DND-41 (cell line): ENCODE measurements at regions not wholly inside any gene's neighbourhood (a gene's known extent, or its start where the extent isn't known, plus 50 kb on each side); places are given as distances from the start of the nearest gene placed in this dataset.

Experiments used
- ATAC-seq: fragments of 200-7000 bp; cut with Tn5 transposase; 3 replicates; pipeline ENCODE4 v1.9.1; 2021; ENCODE audit warnings: low read depth; ENCODE audit not compliant: insufficient read depth
- DNase-seq: peaks from one replicate; pipeline ENCODE4 v3.0.0-alpha.2; 2020
- H2AFZ ChIP-seq: 2 replicates; pipeline ENCODE4 v1.6.0; 2012; ENCODE audit warnings: low read depth, low read length
- H3K27ac ChIP-seq: 2 replicates; pipeline ENCODE4 v1.5.1; 2012; ENCODE audit warnings: low read length, inconsistent platforms
- H3K27me3 ChIP-seq: fragments of 200-600 bp; sonication (generic); 2 replicates; pipeline ENCODE4 v1.6.0; 2012; ENCODE audit warnings: low read length, mild to moderate bottlenecking, inconsistent platforms; ENCODE audit not compliant: insufficient read depth, poor library complexity
- H3K36me3 ChIP-seq: 2 replicates; pipeline ENCODE4 v1.5.1; 2012; ENCODE audit warnings: low read length, inconsistent platforms; ENCODE audit not compliant: insufficient read depth
- H3K4me1 ChIP-seq: 2 replicates; pipeline ENCODE4 v1.5.1; 2012; ENCODE audit warnings: mild to moderate bottlenecking, low read length; ENCODE audit not compliant: insufficient read depth
- H3K4me2 ChIP-seq: 2 replicates; pipeline ENCODE4 v1.6.0; 2012; ENCODE audit warnings: mild to moderate bottlenecking, moderate library complexity, low read length, inconsistent platforms; ENCODE audit not compliant: insufficient read depth
- H3K4me3 ChIP-seq, 2 experiments: fragments of 200-600 bp in 1 of 2; shearing (Covaris generic) in 1 of 2; 2 replicates each; pipeline ENCODE4 v1.5.1; 2012 to 2016; ENCODE audit warnings: inconsistent platforms in 2 of 2, low read length in 2 of 2, mild to moderate bottlenecking in 2 of 2, low read depth in 1 of 2, moderate library complexity in 1 of 2
- H3K79me2 ChIP-seq: 2 replicates; pipeline ENCODE4 v1.6.0; 2012; ENCODE audit warnings: low read length, inconsistent platforms; ENCODE audit not compliant: insufficient read depth
- H3K9ac ChIP-seq: 2 replicates; pipeline ENCODE4 v1.6.0; 2012; ENCODE audit warnings: low read depth, mild to moderate bottlenecking, inconsistent platforms, low read length, moderate library complexity
- H3K9me3 ChIP-seq: 2 replicates; pipeline ENCODE4 v1.5.1; 2012; ENCODE audit warnings: low read length, moderate library complexity, mild to moderate bottlenecking, inconsistent platforms; ENCODE audit not compliant: insufficient read depth, severe bottlenecking
- H4K20me1 ChIP-seq: 2 replicates; pipeline ENCODE4 v1.6.0; 2012; ENCODE audit warnings: low read length; ENCODE audit not compliant: insufficient read depth
- EZH2 ChIP-seq: IDR thresholded peaks from 3 replicates; pipeline ENCODE4 v1.6.1; 2012; ENCODE audit warnings: borderline replicate concordance, low read depth, mild to moderate bottlenecking, moderate library complexity, low read length, inconsistent platforms; ENCODE audit not compliant: severe bottlenecking
- TF ChIP-seq, protein P1 (sequence below): IDR thresholded peaks from 2 replicates; pipeline ENCODE4 v1.5.1; 2012; ENCODE audit warnings: borderline replicate concordance, low read length, moderate library complexity, mild to moderate bottlenecking; ENCODE audit not compliant: poor library complexity, severe bottlenecking; ENCODE audit errors: extremely low read depth

GRCh38 chr2:130261970-130262760 lies 63.9 kb upstream of the TUBA3E start:
- no peak overlapping the region for H2AFZ ChIP-seq
- H3K27ac ChIP-seq: no peak overlapping the region
- no peak for DNase-seq
- H3K9ac ChIP-seq: no peak overlapping the region
- H3K27me3 ChIP-seq: peaks cover 6% of the 10 kb centered on the region
- 0 out of 3 replicates have a peak, but pooled peaks have one; percentile 27 for ATAC-seq
- H3K4me3 ChIP-seq: no peak overlapping the region
- no peaks in the 10 kb centered on the region for H3K79me2 ChIP-seq
- H3K4me2 ChIP-seq: no peak overlapping the region
- H3K9me3 ChIP-seq: no peaks in the 10 kb centered on the region
- H3K36me3 ChIP-seq: no peaks in the 10 kb centered on the region
- H3K4me1 ChIP-seq: no peaks in the 10 kb centered on the region
- no peak for TF ChIP-seq EZH2
- TF ChIP-seq, protein P1, sequence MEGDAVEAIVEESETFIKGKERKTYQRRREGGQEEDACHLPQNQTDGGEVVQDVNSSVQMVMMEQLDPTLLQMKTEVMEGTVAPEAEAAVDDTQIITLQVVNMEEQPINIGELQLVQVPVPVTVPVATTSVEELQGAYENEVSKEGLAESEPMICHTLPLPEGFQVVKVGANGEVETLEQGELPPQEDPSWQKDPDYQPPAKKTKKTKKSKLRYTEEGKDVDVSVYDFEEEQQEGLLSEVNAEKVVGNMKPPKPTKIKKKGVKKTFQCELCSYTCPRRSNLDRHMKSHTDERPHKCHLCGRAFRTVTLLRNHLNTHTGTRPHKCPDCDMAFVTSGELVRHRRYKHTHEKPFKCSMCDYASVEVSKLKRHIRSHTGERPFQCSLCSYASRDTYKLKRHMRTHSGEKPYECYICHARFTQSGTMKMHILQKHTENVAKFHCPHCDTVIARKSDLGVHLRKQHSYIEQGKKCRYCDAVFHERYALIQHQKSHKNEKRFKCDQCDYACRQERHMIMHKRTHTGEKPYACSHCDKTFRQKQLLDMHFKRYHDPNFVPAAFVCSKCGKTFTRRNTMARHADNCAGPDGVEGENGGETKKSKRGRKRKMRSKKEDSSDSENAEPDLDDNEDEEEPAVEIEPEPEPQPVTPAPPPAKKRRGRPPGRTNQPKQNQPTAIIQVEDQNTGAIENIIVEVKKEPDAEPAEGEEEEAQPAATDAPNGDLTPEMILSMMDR: no peak
- H4K20me1 ChIP-seq: no peaks in the 10 kb centered on the region

DNA sequence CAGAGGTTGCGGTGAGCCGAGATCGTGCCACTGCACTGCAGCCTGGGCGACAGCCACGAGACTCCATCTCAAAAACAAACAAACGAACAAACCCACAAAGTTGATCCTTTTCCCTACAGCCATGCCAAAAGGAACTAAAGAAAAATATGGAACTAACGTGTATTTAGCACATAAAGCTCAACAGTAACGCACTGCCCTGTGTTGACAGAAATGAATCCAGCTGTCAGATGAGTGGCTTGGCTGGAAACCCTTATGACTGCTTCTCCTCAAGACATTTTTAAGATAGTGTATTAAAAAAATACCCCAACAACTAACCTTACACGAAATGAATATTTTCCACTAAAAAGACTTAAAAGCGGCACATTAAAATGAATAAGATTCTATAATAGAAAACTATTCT lies 62.9 kb upstream of the TUBA3E start:
- H3K4me2 ChIP-seq: no peak overlapping the region
- H3K27me3 ChIP-seq: peaks cover 6% of the 10 kb centered on the region

DNA sequence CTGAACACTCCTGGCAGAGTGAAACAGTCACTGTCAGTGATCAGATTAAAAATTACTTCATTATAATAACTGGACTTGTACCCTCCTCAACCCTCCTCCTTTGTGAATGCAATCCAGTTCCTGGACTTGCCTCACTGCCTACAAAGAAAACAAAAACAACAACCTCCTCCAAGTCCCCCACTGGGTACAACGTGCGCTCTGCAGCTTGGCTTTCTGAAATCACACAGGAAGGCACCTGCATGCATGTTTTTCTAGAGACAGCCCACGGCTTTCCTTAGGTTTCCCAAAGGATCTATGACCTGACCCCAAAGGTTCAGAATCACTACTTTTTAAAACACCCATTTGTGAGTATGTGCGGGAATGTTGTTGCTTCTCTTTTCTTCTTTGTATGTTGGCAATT lies 61.4 kb upstream of the TUBA3E start:
- H3K36me3 ChIP-seq: no peaks in the 10 kb centered on the region
- peaks cover 12% of the 10 kb centered on the region for H3K27me3 ChIP-seq
- no peaks in the 10 kb centered on the region for H3K79me2 ChIP-seq
- DNase-seq: no peak
- no peak overlapping the region for H3K9ac ChIP-seq
- H3K4me1 ChIP-seq: no peaks in the 10 kb centered on the region
- H3K9me3 ChIP-seq: no peaks in the 10 kb centered on the region
- TF ChIP-seq EZH2: no peak
- TF ChIP-seq, protein P1: no peak
- no peak overlapping the region for H3K27ac ChIP-seq
- H4K20me1 ChIP-seq: no peaks in the 10 kb centered on the region
- H2AFZ ChIP-seq: no peak overlapping the region
- no peak overlapping the region for H3K4me3 ChIP-seq
- H3K4me2 ChIP-seq: no peak overlapping the region
- ATAC-seq: no peak

More for the DNA sequence above, 62.9 kb upstream of the TUBA3E start:
- no peak overlapping the region for H3K4me3 ChIP-seq
- no peaks in the 10 kb centered on the region for H4K20me1 ChIP-seq
- H3K36me3 ChIP-seq: no peaks in the 10 kb centered on the region
- ATAC-seq (no peak), DNase-seq (no peak)
- H3K79me2 ChIP-seq: no peaks in the 10 kb centered on the region
- no peak overlapping the region for H3K27ac ChIP-seq
- H2AFZ ChIP-seq: no peak overlapping the region
- no peak overlapping the region for H3K9ac ChIP-seq
- H3K4me1 ChIP-seq: no peaks in the 10 kb centered on the region
- no peak for TF ChIP-seq EZH2
- TF ChIP-seq, protein P1: no peak
- H3K9me3 ChIP-seq: no peaks in the 10 kb centered on the region

- Histone ChIP-seq H3K27me3 (peaks cover 12% of the 10 kb centered on the region), H3K27ac (no peak overlapping the region), H3K36me3 (no peaks in the 10 kb centered on the region), H3K79me2 (no peaks in the 10 kb centered on the region), H3K4me3 (no peak overlapping the region), H2AFZ (no peak overlapping the region), H3K9ac (no peak overlapping the region), H3K4me1 (no peaks in the 10 kb centered on the region), H4K20me1 (no peaks in the 10 kb centered on the region), H3K4me2 (no peak overlapping the region), H3K9me3 (no peaks in the 10 kb centered on the region)
- no peak for ATAC-seq
- TF ChIP-seq EZH2: no peak
- TF ChIP-seq, protein P1: no peak
- DNase-seq: no peak
Measured at GRCh38 chr2:130258356-130258755, 60.1 kb upstream of the TUBA3E start.
